OCI-LY7 (cell line): ENCODE measurements at regions not wholly inside any gene's neighbourhood (a gene's known extent, or its start where the extent isn't known, plus 50 kb on each side); places are given as distances from the start of the nearest gene placed in this dataset.

Experiments used
- BruUV-seq: library from RNA; stranded (reverse); fragments of 400-500 nt; replicated peaks from 2 replicates; lab custom pipeline; 2021; lab: Mats Ljungman, UMichigan
- CTCF ChIA-PET: fragments of 300-600 bp; sonication (Branson Sonifier 250); formaldehyde crosslinking; loops from one replicate; lab custom pipeline; 2022; ENCODE audit warnings: antibody characterized with exemption; ENCODE audit not compliant: unreplicated experiment; lab: Charles Lee
- POLR2A ChIA-PET: fragments of 300-600 bp; sonication (Branson Sonifier 250); formaldehyde crosslinking; loops from one replicate; lab custom pipeline; 2022; ENCODE audit warnings: antibody characterized with exemption; lab: Charles Lee
- DNase-seq: peaks from one replicate; pipeline ENCODE4 v3.0.0-alpha.2; 2015; ENCODE audit warnings: low spot score
- H2AFZ ChIP-seq: fragments of 200-600 bp; sonication (generic), shearing (Covaris generic); 2 replicates; pipeline ENCODE4 v1.6.1; 2014; ENCODE audit warnings: mild to moderate bottlenecking, antibody characterized with exemption, low read length, moderate library complexity
- H3K27ac ChIP-seq: fragments of 200-600 bp; sonication (generic); 2 replicates; pipeline ENCODE4 v1.5.1; 2014; ENCODE audit warnings: mixed run types, low read depth, mild to moderate bottlenecking, moderate library complexity, low read length, inconsistent platforms; ENCODE audit not compliant: poor library complexity, severe bottlenecking
- H3K36me3 ChIP-seq: fragments of 200-600 bp; sonication (generic); 2 replicates; pipeline ENCODE4 v1.6.1; 2014; ENCODE audit warnings: mild to moderate bottlenecking, antibody characterized with exemption, low read length, moderate library complexity, mixed read lengths; ENCODE audit not compliant: insufficient read depth
- H3K4me1 ChIP-seq: fragments of 200-600 bp; sonication (generic); 2 replicates; pipeline ENCODE4 v1.5.1; 2014; ENCODE audit warnings: mild to moderate bottlenecking, low read length; ENCODE audit not compliant: insufficient read depth, poor library complexity, severe bottlenecking
- H3K4me2 ChIP-seq: fragments of 200-600 bp; sonication (generic); 2 replicates; pipeline ENCODE4 v1.6.1; 2014; ENCODE audit warnings: mild to moderate bottlenecking, low read length
- H3K4me3 ChIP-seq: fragments of 200-600 bp; sonication (generic); 2 replicates; pipeline ENCODE4 v1.5.1; 2014; ENCODE audit warnings: mild to moderate bottlenecking, low read depth, low read length; ENCODE audit not compliant: poor library complexity, severe bottlenecking
- H3K79me2 ChIP-seq: fragments of 200-600 bp; sonication (generic); 2 replicates; pipeline ENCODE4 v1.6.1; 2016; ENCODE audit warnings: low read depth, mild to moderate bottlenecking, low read length, moderate library complexity, mixed read lengths; ENCODE audit not compliant: insufficient read depth
- H3K9me2 ChIP-seq: fragments of 200-600 bp; sonication (generic); 2 replicates; pipeline ENCODE4 v1.6.1; 2016; ENCODE audit warnings: mild to moderate bottlenecking, low read length, mixed read lengths; ENCODE audit not compliant: insufficient read depth
- H3K9me3 ChIP-seq: fragments of 200-600 bp; sonication (generic); 2 replicates; pipeline ENCODE4 v1.6.1; 2014; ENCODE audit warnings: mild to moderate bottlenecking, mixed run types, low read length, mixed read lengths
- H4K20me1 ChIP-seq: fragments of 200-600 bp; sonication (generic); 2 replicates; pipeline ENCODE4 v1.6.1; 2014; ENCODE audit warnings: mild to moderate bottlenecking, antibody characterized with exemption, low read length, moderate library complexity, mixed read lengths; ENCODE audit not compliant: insufficient read depth
- EZH2phosphoT487 ChIP-seq: fragments of 200-600 bp; sonication (generic); IDR thresholded peaks from 2 replicates; pipeline ENCODE4 v1.6.1; 2018; ENCODE audit warnings: low read depth, borderline replicate concordance, mild to moderate bottlenecking, mixed run types, antibody characterized with exemption, low read length, moderate library complexity, mixed read lengths
- intact Hi-C: fragments of 100-400 bp; cut with micrococcal nuclease; formaldehyde crosslinking; loops from one replicate; pipeline ENCODE4 v1.10.0; 2022; ENCODE audit not compliant: unreplicated experiment
- TF ChIP-seq, protein P1 (sequence below): fragments of 200-600 bp; sonication (generic); conservative IDR thresholded peaks from 2 replicates; pipeline ENCODE4 v1.5.1; 2014; ENCODE audit warnings: mild to moderate bottlenecking, antibody characterized with exemption, low read length, moderate library complexity, mixed read lengths

DNA sequence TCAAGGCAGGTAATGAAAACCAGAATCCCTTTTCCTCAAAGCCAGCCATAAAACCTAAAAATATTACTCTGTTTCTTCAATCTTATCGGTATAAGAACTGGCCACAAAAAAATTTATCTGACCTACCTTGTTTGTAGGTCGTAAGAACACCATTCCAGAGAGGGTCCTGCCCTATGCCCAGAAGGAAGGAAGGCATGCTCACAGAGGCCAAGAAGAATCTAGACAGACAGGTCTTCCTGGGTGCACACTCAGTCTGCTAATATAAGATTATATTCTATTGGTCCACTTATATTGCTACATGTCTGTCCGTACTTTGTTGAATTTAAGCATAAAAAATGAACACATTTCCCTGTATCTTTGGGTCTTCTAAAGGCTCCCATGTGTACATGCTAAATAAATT is 2136.1 kb upstream of the PCDH20 start:
- no TSS peak for BruUV-seq
- H3K9me2 ChIP-seq, result no peaks in the 10 kb centered on the region
- DNase-seq, result no peak
- H3K4me3 ChIP-seq, result no peak overlapping the region
- no peaks in the 10 kb centered on the region for H3K9me3 ChIP-seq
- no peaks in the 10 kb centered on the region for H3K4me1 ChIP-seq
- no peaks in the 10 kb centered on the region; the same call in 1 of the 2 replicates for H3K79me2 ChIP-seq
- no peaks in the 10 kb centered on the region for H3K36me3 ChIP-seq
- H2AFZ ChIP-seq, result no peak overlapping the region
- no peaks in the 10 kb centered on the region for H4K20me1 ChIP-seq
- H3K27ac ChIP-seq, result no peak overlapping the region
- ChIA-PET CTCF (no interaction called here), POLR2A (no interaction called here)
- no peak overlapping the region for H3K4me2 ChIP-seq
- intact Hi-C loops, result no loop called here
- TF ChIP-seq, protein P1, sequence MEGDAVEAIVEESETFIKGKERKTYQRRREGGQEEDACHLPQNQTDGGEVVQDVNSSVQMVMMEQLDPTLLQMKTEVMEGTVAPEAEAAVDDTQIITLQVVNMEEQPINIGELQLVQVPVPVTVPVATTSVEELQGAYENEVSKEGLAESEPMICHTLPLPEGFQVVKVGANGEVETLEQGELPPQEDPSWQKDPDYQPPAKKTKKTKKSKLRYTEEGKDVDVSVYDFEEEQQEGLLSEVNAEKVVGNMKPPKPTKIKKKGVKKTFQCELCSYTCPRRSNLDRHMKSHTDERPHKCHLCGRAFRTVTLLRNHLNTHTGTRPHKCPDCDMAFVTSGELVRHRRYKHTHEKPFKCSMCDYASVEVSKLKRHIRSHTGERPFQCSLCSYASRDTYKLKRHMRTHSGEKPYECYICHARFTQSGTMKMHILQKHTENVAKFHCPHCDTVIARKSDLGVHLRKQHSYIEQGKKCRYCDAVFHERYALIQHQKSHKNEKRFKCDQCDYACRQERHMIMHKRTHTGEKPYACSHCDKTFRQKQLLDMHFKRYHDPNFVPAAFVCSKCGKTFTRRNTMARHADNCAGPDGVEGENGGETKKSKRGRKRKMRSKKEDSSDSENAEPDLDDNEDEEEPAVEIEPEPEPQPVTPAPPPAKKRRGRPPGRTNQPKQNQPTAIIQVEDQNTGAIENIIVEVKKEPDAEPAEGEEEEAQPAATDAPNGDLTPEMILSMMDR, result no peak
- no peak for TF ChIP-seq EZH2phosphoT487

DNA sequence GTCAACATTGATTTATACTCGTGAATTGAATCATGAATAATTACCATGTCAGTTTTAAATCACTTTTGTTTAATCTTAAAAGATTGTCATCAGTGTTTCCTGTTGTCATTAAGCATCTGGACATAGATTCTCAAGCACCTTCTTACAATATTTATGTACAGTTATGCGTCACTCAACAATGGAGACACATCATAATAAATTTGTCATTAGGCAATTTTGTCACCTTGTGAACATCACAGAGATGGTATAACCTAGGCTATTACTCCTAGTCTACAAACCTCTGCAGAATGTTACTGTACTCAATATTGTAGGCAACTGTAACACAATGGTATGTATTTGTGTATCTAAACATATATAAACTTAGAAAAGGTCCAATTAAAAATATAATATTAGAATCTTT is 2130.9 kb upstream of the PCDH20 start:
- POLR2A ChIA-PET, result no interaction called here
- no peaks in the 10 kb centered on the region for H3K4me1 ChIP-seq
- no peaks in the 10 kb centered on the region for H3K9me2 ChIP-seq
- CTCF ChIA-PET, result no interaction called here
- intact Hi-C loops, result no loop called here
- H4K20me1 ChIP-seq, result no peaks in the 10 kb centered on the region
- DNase-seq, result no peak
- H2AFZ ChIP-seq, result no peak overlapping the region
- no peak for TF ChIP-seq EZH2phosphoT487
- TF ChIP-seq, protein P1, result no peak
- no TSS peak for BruUV-seq
- H3K79me2 ChIP-seq, result no peaks in the 10 kb centered on the region; the same call in 1 of the 2 replicates
- no peaks in the 10 kb centered on the region for H3K9me3 ChIP-seq
- no peak overlapping the region for H3K4me3 ChIP-seq
- no peak overlapping the region for H3K27ac ChIP-seq
- no peak overlapping the region for H3K4me2 ChIP-seq
- H3K36me3 ChIP-seq, result no peaks in the 10 kb centered on the region

- no peaks in the 10 kb centered on the region for H4K20me1 ChIP-seq
- CTCF ChIA-PET, result no interaction called here
- no peak overlapping the region for H3K4me2 ChIP-seq
- H3K4me3 ChIP-seq, result no peak overlapping the region
- no peak overlapping the region for H2AFZ ChIP-seq
- H3K4me1 ChIP-seq, result no peaks in the 10 kb centered on the region
- H3K36me3 ChIP-seq, result no peaks in the 10 kb centered on the region
- POLR2A ChIA-PET, result no interaction called here
- no peak overlapping the region for H3K27ac ChIP-seq
- no TSS peak for BruUV-seq
- no peaks in the 10 kb centered on the region for H3K9me3 ChIP-seq
- no peaks in the 10 kb centered on the region for H3K79me2 ChIP-seq
- no peaks in the 10 kb centered on the region for H3K9me2 ChIP-seq
- no peak for TF ChIP-seq EZH2phosphoT487
- TF ChIP-seq, protein P1, result no peak
- DNase-seq, result no peak
- intact Hi-C loops, result no loop called here
These were observed 2127.1 kb upstream of the PCDH20 start for GRCh38 chr13:63542770-63543169.
